ENCODE measurements at regions not wholly inside any gene's neighbourhood (a gene's known extent, or its start where the extent isn't known, plus 50 kb on each side); places are given as distances from the start of the nearest gene placed in this dataset.

DNA sequence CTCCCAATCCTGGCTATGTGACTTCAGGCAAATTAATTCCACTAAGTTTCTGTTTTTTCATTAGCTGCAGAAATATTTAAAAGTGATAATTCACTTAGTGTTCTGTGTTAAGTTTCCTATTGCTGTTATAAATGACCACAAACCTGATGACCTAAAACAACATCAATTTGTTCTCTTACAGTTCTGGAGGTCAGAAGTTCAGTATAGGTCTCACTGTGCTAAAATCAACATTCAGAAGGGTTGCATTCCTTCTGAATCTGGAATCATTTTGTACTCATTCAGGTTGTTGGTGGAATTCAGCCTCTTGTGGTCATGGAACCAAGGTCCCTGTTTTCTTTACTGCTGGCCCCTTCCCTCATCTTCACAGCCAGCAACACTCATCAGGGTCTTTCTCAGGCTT is 254.1 kb downstream of the CNTN3 start:
- Mint-ChIP-seq H3K4me3 (ENCODE audit: unreplicated experiment) (no peak overlapping the region), H3K27ac (ENCODE audit: unreplicated experiment) (no peak overlapping the region), H3K9me3 (ENCODE audit: unreplicated experiment) (no peaks in the 10 kb centered on the region), H3K4me1 (ENCODE audit: unreplicated experiment) (no peaks in the 10 kb centered on the region), H3K36me3 (ENCODE audit: unreplicated experiment) (no peaks in the 10 kb centered on the region), H3K27me3 (ENCODE audit: unreplicated experiment) (no peaks in the 10 kb centered on the region)
- TF ChIP-seq, protein P1, sequence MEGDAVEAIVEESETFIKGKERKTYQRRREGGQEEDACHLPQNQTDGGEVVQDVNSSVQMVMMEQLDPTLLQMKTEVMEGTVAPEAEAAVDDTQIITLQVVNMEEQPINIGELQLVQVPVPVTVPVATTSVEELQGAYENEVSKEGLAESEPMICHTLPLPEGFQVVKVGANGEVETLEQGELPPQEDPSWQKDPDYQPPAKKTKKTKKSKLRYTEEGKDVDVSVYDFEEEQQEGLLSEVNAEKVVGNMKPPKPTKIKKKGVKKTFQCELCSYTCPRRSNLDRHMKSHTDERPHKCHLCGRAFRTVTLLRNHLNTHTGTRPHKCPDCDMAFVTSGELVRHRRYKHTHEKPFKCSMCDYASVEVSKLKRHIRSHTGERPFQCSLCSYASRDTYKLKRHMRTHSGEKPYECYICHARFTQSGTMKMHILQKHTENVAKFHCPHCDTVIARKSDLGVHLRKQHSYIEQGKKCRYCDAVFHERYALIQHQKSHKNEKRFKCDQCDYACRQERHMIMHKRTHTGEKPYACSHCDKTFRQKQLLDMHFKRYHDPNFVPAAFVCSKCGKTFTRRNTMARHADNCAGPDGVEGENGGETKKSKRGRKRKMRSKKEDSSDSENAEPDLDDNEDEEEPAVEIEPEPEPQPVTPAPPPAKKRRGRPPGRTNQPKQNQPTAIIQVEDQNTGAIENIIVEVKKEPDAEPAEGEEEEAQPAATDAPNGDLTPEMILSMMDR (IDR thresholded peaks at IDR 0.05) = no peak
- no peak for DNase-seq (ENCODE audit: extremely low spot score, unreplicated experiment)

DNA sequence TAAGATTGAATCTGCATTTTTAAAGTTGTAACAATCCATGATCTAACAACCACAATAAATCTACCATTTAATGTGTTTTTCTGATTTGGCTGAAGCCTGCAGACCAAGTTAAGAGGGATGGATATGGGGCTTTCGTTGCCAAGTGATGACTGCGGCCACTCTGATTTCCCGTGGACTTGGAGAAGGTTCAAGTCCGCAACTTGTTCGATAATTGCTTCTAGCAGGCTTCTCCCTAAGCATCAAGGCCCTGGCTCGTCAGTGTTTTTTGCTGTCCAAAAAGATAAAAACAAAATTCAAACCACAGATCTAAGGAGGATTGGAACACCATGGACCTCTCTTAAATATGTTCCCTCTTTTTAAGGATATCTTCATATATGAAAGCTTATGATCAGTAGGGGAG is 256.6 kb downstream of the CNTN3 start:
- no peaks in the 10 kb centered on the region for H3K27me3 Mint-ChIP-seq (ENCODE audit: unreplicated experiment)
- H3K4me3 Mint-ChIP-seq (ENCODE audit: unreplicated experiment) = no peak overlapping the region
- no peaks in the 10 kb centered on the region for H3K9me3 Mint-ChIP-seq (ENCODE audit: unreplicated experiment)
- TF ChIP-seq, protein P1 (IDR thresholded peaks at IDR 0.05) = no peak
- H3K27ac Mint-ChIP-seq (ENCODE audit: unreplicated experiment) = no peak overlapping the region
- no peaks in the 10 kb centered on the region for H3K4me1 Mint-ChIP-seq (ENCODE audit: unreplicated experiment)
- no peaks in the 10 kb centered on the region for H3K36me3 Mint-ChIP-seq (ENCODE audit: unreplicated experiment)
- no peak for DNase-seq (ENCODE audit: extremely low spot score, unreplicated experiment)

DNA sequence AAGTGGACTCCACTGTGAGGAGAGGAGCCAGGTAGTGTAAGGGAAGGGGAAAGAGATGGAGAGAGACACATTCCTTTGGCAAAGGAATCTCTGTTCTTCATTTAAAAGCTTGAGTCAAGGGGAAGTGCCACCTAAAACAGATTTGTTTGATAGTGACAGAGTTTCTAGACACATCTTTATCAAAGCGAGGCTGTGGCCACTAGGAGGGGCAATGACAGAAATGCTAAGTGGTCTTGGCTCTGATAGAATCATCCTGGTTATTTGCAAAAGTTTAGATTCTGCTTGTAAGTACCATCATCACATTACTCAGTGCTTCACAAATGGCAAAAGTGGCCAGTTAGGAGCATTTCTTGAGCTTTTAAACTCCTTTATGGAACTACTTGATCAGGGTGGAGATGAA is 261.4 kb downstream of the CNTN3 start:
- DNase-seq (ENCODE audit: extremely low spot score, unreplicated experiment) = no peak
- Mint-ChIP-seq H3K36me3 (ENCODE audit: unreplicated experiment) (no peaks in the 10 kb centered on the region), H3K4me1 (ENCODE audit: unreplicated experiment) (no peaks in the 10 kb centered on the region), H3K27ac (ENCODE audit: unreplicated experiment) (no peak overlapping the region), H3K9me3 (ENCODE audit: unreplicated experiment) (no peaks in the 10 kb centered on the region), H3K27me3 (ENCODE audit: unreplicated experiment) (no peaks in the 10 kb centered on the region), H3K4me3 (ENCODE audit: unreplicated experiment) (no peak overlapping the region)
- TF ChIP-seq, protein P1 (IDR thresholded peaks at IDR 0.05) = no peak

DNA sequence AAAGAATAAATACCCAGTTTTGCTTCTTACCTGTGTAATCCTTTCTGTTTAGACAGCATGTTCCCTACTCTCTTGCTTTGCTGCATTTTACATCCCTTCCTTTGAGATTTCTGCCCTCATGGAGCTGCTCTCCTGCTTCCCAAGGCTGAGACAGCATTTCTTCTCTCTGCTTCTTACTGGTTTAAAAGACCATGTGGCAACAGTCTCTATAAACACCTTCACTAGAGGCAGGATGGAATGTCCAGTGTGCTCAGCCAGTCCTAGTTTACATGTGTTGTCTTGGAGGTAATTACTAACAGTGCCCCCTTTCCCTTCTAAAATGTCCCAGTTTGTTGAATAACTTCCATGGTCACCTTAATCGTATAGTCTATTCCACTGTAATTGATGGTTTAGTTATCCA is 262.3 kb downstream of the CNTN3 start:
- Mint-ChIP-seq H3K27ac (ENCODE audit: unreplicated experiment) (no peak overlapping the region), H3K27me3 (ENCODE audit: unreplicated experiment) (no peaks in the 10 kb centered on the region), H3K4me3 (ENCODE audit: unreplicated experiment) (no peak overlapping the region), H3K4me1 (ENCODE audit: unreplicated experiment) (no peaks in the 10 kb centered on the region), H3K9me3 (ENCODE audit: unreplicated experiment) (peaks cover 3% of the 10 kb centered on the region), H3K36me3 (ENCODE audit: unreplicated experiment) (no peaks in the 10 kb centered on the region)
- TF ChIP-seq, protein P1 (IDR thresholded peaks at IDR 0.05) = no peak
- no peak for DNase-seq (ENCODE audit: extremely low spot score, unreplicated experiment)

DNA sequence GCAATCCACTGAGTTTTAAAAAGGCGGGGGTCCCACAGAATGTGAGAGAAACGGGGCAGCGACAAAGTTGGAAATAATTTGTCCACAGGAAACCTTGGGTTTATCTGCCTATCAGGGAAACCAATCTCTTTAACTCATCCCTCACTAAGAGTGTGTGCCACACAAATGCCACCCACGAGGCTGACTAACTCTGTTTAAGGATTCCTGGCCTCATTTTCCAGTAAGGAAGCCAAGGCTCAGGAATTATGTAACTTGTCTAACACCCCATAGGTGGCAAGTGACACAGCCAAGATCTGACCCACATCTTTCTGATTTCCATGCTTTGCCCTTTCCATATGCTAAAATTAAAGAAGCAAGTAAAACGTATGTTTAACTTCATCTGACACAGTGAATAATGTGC is 263.2 kb downstream of the CNTN3 start:
- no peak for DNase-seq (ENCODE audit: extremely low spot score, unreplicated experiment)
- H3K27me3 Mint-ChIP-seq (ENCODE audit: unreplicated experiment) = no peaks in the 10 kb centered on the region
- H3K4me1 Mint-ChIP-seq (ENCODE audit: unreplicated experiment) = no peaks in the 10 kb centered on the region
- no peak overlapping the region for H3K27ac Mint-ChIP-seq (ENCODE audit: unreplicated experiment)
- TF ChIP-seq, protein P1 (IDR thresholded peaks at IDR 0.05) = no peak
- no peak overlapping the region for H3K4me3 Mint-ChIP-seq (ENCODE audit: unreplicated experiment)
- peaks cover 3% of the 10 kb centered on the region for H3K9me3 Mint-ChIP-seq (ENCODE audit: unreplicated experiment)
- H3K36me3 Mint-ChIP-seq (ENCODE audit: unreplicated experiment) = no peaks in the 10 kb centered on the region

Data from osteocyte (in vitro differentiated cells).